Neural cell (in vitro differentiated cells): ENCODE measurements at regions not wholly inside any gene's neighbourhood (a gene's known extent, or its start where the extent isn't known, plus 50 kb on each side); places are given as distances from the start of the nearest gene placed in this dataset.

Source experiments
- H2AFZ ChIP-seq: fragments of 200-600, 300-800 bp; sonication (generic), shearing (Covaris generic); 2 replicates; pipeline ENCODE4 v1.6.0; 2014; ENCODE audit warnings: low read depth, mild to moderate bottlenecking, antibody characterized with exemption, low read length, moderate library complexity
- H3F3A ChIP-seq: fragments of 200-600 bp; shearing (Covaris generic); 2 replicates; pipeline ENCODE4 v1.6.1; 2016; ENCODE audit warnings: mild to moderate bottlenecking, moderate library complexity, mixed read lengths, antibody characterized with exemption, low read length; ENCODE audit not compliant: insufficient read depth, poor library complexity, severe bottlenecking
- H3K27ac ChIP-seq: fragments of 200-600, 300-800 bp; sonication (generic), shearing (Covaris generic); 2 replicates; pipeline ENCODE4 v1.5.1; 2014; ENCODE audit warnings: mild to moderate bottlenecking, low read length, moderate library complexity
- H3K27me3 ChIP-seq: fragments of 300-800, 200-600 bp; sonication (generic), shearing (Covaris generic); 2 replicates; pipeline ENCODE4 v1.6.0; 2014; ENCODE audit warnings: mild to moderate bottlenecking, low read depth, low read length, moderate library complexity; ENCODE audit not compliant: insufficient read depth
- H3K36me3 ChIP-seq: fragments of 300-800, 200-600 bp; sonication (generic), shearing (Covaris generic); 2 replicates; pipeline ENCODE4 v1.5.1; 2014; ENCODE audit warnings: mild to moderate bottlenecking, antibody characterized with exemption, low read length, moderate library complexity; ENCODE audit not compliant: insufficient read depth
- H3K4me2 ChIP-seq: fragments of 300-800, 200-600 bp; sonication (generic), shearing (Covaris generic); 2 replicates; pipeline ENCODE4 v1.6.0; 2014; ENCODE audit warnings: mild to moderate bottlenecking, low read length
- H3K4me3 ChIP-seq: fragments of 300-800, 200-600 bp; sonication (generic), shearing (Covaris generic); 2 replicates; pipeline ENCODE4 v1.5.1; 2014; ENCODE audit warnings: mild to moderate bottlenecking, low read length, moderate library complexity
- H3K79me2 ChIP-seq: fragments of 200-600 bp; shearing (Covaris generic); replicated peaks from 2 replicates; pipeline ENCODE4 v1.6.0; 2014; ENCODE audit warnings: mild to moderate bottlenecking, low read length, moderate library complexity; ENCODE audit not compliant: insufficient read depth
- H3K9ac ChIP-seq: fragments of 300-800, 200-600 bp; sonication (generic), shearing (Covaris generic); 2 replicates; pipeline ENCODE4 v1.6.1; 2016; ENCODE audit warnings: mild to moderate bottlenecking, low read length, mixed read lengths
- H3K9me2 ChIP-seq: fragments of 200-600 bp; shearing (Covaris generic); 2 replicates; pipeline ENCODE4 v1.6.1; 2016; ENCODE audit warnings: mild to moderate bottlenecking, low read length, mixed read lengths; ENCODE audit not compliant: insufficient read depth
- H3K9me3 ChIP-seq: fragments of 200-600, 300-800 bp; sonication (generic), shearing (Covaris generic); 2 replicates; pipeline ENCODE4 v1.6.1; 2016; ENCODE audit warnings: mild to moderate bottlenecking, mixed run types, low read length, moderate library complexity, mixed read lengths
- H4K20me1 ChIP-seq: fragments of 200-600 bp; shearing (Covaris generic); 2 replicates; pipeline ENCODE4 v1.6.1; 2016; ENCODE audit warnings: mild to moderate bottlenecking, mixed run types; ENCODE audit not compliant: insufficient read depth
- EP300 ChIP-seq: fragments of 450-650 bp; conservative IDR thresholded peaks from 2 replicates; pipeline ENCODE4 v1.6.1; 2014; ENCODE audit warnings: antibody characterized with exemption, mild to moderate bottlenecking, moderate library complexity; ENCODE audit not compliant: poor library complexity, severe bottlenecking
- EZH2 ChIP-seq: fragments of 200-600, 300-800 bp; shearing (Covaris generic), sonication (generic); IDR thresholded peaks from 2 replicates; pipeline ENCODE4 v1.6.1; 2014; ENCODE audit warnings: antibody characterized with exemption, low read length, borderline replicate concordance, mild to moderate bottlenecking; ENCODE audit not compliant: insufficient read depth, poor library complexity, severe bottlenecking
- MXI1 ChIP-seq: fragments of 450-650 bp; conservative IDR thresholded peaks from 2 replicates; pipeline ENCODE4 v1.6.1; 2014; ENCODE audit warnings: antibody characterized with exemption, mild to moderate bottlenecking; ENCODE audit not compliant: poor library complexity, severe bottlenecking
- POLR2AphosphoS5 ChIP-seq: IDR thresholded peaks from 2 replicates; pipeline ENCODE4 v1.6.1; 2012
- RAD21 ChIP-seq: fragments of 450-650 bp; conservative IDR thresholded peaks from 2 replicates; pipeline ENCODE4 v1.6.1; 2014; ENCODE audit warnings: antibody characterized with exemption, mild to moderate bottlenecking, moderate library complexity
- SMC3 ChIP-seq: fragments of 450-650 bp; conservative IDR thresholded peaks from 2 replicates; pipeline ENCODE4 v1.6.1; 2014; ENCODE audit warnings: antibody characterized with exemption, mild to moderate bottlenecking, moderate library complexity; ENCODE audit not compliant: poor library complexity
- TAF1 ChIP-seq: IDR thresholded peaks from 2 replicates; pipeline ENCODE4 v1.6.1; 2012; ENCODE audit warnings: low read depth
- TF ChIP-seq, protein P1 (sequence below): fragments of 450-650 bp; IDR thresholded peaks from 2 replicates; pipeline ENCODE4 v1.5.1; 2014; ENCODE audit warnings: antibody characterized with exemption, mild to moderate bottlenecking, moderate library complexity; ENCODE audit not compliant: poor library complexity, severe bottlenecking
- TF ChIP-seq, protein P2 (sequence below): IDR thresholded peaks from 2 replicates; pipeline ENCODE4 v1.6.1; 2012; ENCODE audit warnings: borderline replicate concordance

DNA sequence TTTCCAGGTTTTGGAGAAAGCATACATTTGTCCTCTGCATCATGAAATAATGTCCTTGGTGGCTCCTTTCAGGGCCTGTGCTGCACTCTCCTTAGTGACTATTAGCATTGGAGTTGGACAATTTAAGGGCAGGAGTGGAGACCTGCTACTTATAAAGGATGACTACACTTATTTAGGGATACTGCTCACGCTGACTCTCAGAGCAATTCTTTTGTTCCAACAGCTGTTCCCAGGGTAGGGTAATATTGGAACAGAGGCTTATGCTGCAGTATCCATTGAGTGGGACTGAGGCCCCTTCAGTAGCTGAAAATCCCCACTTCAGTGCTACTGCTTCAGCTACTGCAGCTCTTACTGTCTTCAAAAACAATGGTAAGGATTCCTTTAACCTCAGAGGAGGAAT is 84.6 kb downstream of the GPR88 start:
- H3K79me2 ChIP-seq, result no peaks in the 10 kb centered on the region
- H3K27me3 ChIP-seq, result no peaks in the 10 kb centered on the region
- H4K20me1 ChIP-seq, result no peaks in the 10 kb centered on the region
- H3K4me2 ChIP-seq, result no peak overlapping the region
- H2AFZ ChIP-seq, result no peak overlapping the region
- H3K9me2 ChIP-seq, result no peaks in the 10 kb centered on the region
- no peak for TF ChIP-seq EZH2
- no peak for TF ChIP-seq EP300
- TF ChIP-seq, protein P1, sequence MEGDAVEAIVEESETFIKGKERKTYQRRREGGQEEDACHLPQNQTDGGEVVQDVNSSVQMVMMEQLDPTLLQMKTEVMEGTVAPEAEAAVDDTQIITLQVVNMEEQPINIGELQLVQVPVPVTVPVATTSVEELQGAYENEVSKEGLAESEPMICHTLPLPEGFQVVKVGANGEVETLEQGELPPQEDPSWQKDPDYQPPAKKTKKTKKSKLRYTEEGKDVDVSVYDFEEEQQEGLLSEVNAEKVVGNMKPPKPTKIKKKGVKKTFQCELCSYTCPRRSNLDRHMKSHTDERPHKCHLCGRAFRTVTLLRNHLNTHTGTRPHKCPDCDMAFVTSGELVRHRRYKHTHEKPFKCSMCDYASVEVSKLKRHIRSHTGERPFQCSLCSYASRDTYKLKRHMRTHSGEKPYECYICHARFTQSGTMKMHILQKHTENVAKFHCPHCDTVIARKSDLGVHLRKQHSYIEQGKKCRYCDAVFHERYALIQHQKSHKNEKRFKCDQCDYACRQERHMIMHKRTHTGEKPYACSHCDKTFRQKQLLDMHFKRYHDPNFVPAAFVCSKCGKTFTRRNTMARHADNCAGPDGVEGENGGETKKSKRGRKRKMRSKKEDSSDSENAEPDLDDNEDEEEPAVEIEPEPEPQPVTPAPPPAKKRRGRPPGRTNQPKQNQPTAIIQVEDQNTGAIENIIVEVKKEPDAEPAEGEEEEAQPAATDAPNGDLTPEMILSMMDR, result no peak
- TF ChIP-seq TAF1, result no peak
- no peak for TF ChIP-seq POLR2AphosphoS5
- no peak for TF ChIP-seq SMC3
- no peak for TF ChIP-seq MXI1
- TF ChIP-seq RAD21, result no peak
- TF ChIP-seq, protein P2, sequence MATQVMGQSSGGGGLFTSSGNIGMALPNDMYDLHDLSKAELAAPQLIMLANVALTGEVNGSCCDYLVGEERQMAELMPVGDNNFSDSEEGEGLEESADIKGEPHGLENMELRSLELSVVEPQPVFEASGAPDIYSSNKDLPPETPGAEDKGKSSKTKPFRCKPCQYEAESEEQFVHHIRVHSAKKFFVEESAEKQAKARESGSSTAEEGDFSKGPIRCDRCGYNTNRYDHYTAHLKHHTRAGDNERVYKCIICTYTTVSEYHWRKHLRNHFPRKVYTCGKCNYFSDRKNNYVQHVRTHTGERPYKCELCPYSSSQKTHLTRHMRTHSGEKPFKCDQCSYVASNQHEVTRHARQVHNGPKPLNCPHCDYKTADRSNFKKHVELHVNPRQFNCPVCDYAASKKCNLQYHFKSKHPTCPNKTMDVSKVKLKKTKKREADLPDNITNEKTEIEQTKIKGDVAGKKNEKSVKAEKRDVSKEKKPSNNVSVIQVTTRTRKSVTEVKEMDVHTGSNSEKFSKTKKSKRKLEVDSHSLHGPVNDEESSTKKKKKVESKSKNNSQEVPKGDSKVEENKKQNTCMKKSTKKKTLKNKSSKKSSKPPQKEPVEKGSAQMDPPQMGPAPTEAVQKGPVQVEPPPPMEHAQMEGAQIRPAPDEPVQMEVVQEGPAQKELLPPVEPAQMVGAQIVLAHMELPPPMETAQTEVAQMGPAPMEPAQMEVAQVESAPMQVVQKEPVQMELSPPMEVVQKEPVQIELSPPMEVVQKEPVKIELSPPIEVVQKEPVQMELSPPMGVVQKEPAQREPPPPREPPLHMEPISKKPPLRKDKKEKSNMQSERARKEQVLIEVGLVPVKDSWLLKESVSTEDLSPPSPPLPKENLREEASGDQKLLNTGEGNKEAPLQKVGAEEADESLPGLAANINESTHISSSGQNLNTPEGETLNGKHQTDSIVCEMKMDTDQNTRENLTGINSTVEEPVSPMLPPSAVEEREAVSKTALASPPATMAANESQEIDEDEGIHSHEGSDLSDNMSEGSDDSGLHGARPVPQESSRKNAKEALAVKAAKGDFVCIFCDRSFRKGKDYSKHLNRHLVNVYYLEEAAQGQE, result no peak
- no peaks in the 10 kb centered on the region for H3K36me3 ChIP-seq
- no peak overlapping the region for H3K27ac ChIP-seq
- H3K4me3 ChIP-seq, result no peak overlapping the region
- H3F3A ChIP-seq, result no peaks in the 10 kb centered on the region
- H3K9ac ChIP-seq, result no peak overlapping the region
- no peaks in the 10 kb centered on the region for H3K9me3 ChIP-seq

DNA sequence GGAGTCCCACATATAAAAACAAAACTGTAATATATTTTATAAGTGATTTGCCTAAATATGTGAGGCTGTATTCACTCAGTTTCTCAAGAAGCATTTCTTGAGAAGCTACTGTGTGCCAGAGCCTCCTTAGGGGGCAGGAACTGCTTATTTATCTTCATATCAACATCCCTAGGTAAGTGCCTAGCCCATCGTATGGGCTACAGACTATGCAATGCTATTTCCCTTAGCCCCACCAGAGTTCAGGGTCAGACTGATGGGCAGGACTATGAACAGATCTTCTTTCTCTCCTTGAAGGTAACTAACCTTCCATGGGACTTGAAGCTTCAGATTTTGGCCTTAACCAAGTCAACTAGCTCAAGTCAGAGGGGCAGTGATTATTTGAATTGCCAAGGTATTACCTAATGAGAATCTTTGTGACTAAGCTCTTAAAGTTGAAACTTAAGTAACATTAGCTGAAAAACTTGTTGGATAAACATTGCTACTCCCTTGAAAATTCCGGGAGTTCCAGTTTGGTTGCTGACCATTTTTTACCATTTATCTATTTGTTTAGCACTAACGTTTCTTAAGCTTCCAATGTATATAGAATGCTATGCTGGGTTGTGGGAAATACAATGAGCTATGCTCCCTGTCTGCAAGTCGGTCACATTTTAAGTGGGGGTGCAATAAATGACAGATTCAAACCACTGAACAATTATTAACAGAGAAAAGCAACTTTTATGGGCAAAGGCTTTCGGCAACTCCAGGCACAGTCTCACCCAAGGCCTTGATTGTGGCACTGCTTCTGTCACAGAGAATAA is 85.2 kb downstream of the GPR88 start:
- H3F3A ChIP-seq, result no peaks in the 10 kb centered on the region
- H3K79me2 ChIP-seq, result no peaks in the 10 kb centered on the region
- H3K9me3 ChIP-seq, result no peaks in the 10 kb centered on the region
- no peaks in the 10 kb centered on the region for H3K9me2 ChIP-seq
- H3K4me2 ChIP-seq, result no peak overlapping the region
- H3K27ac ChIP-seq, result no peak overlapping the region
- no peak overlapping the region for H3K4me3 ChIP-seq
- no peaks in the 10 kb centered on the region for H3K27me3 ChIP-seq
- H4K20me1 ChIP-seq, result no peaks in the 10 kb centered on the region
- TF ChIP-seq MXI1 (no peak), EP300 (no peak), POLR2AphosphoS5 (no peak), TAF1 (no peak), RAD21 (no peak), EZH2 (no peak), SMC3 (no peak)
- TF ChIP-seq, protein P2, result no peak
- TF ChIP-seq, protein P1, result no peak
- no peak overlapping the region for H2AFZ ChIP-seq
- no peaks in the 10 kb centered on the region for H3K36me3 ChIP-seq
- no peak overlapping the region for H3K9ac ChIP-seq
